Globus pallidus (tissue), 1 donor: ENCODE measurements at regions not wholly inside any gene's neighbourhood (a gene's known extent, or its start where the extent isn't known, plus 50 kb on each side); places are given as distances from the start of the nearest gene placed in this dataset.

ENCODE experiments used
- DNase-seq: peaks from one replicate; pipeline ENCODE4 v3.0.0-alpha.2; 2015; ENCODE audit warnings: low spot score

GRCh38 chr2:48912110-48912509 lies 156.6 kb upstream of the LHCGR start:
- no peak for DNase-seq

GRCh38 chr2:48910961-48911360 lies 155.4 kb upstream of the LHCGR start:
- no peak for DNase-seq

DNA sequence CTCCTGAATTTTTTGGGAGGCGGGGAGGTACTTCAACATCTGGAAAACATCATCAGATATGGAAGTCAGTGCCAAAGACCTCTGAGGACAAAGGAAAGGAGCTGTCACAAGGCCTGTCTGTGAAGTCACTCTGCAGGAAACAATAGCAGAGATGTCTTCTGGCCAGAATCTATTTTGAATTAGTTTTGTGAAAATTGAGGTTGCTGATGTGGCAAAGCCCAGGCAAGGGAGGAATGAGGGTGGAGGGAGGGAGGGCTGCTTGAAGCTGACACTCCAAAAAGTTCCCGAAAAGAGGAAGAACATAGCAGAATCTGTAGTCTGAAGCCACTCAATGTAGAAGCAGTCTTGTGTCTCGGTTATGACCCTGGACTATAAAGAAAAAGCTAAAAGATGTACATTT lies 151.1 kb upstream of the LHCGR start:
- DNase-seq = peak; percentile 40

DNA sequence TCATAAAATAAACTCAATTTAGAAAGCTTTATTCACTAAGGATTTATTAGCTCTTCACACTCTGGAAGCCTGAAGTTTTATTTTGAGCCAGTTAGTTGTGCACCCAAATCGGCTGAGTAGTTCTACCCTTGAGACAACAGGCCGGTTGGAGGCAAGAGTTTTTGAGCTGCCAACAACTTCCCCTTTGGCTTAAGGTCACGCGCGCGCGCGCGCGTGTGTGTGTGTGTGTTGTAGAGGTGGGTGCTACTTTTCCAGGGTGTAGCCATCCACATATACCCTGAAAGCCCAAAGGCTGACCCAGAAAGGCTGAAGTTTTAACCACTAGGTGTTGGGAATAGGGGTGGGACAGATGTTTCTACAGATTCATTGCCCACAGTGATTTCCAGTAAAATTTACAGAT lies 150.2 kb upstream of the LHCGR start:
- DNase-seq = peak; percentile 26

- no peak for DNase-seq
These were observed 147.0 kb upstream of the LHCGR start for GRCh38 chr2:48902521-48902920.

GRCh38 chr2:48901416-48901815 lies 145.9 kb upstream of the LHCGR start:
- DNase-seq = no peak

- DNase-seq = no peak
These were observed 145.5 kb upstream of the LHCGR start for GRCh38 chr2:48901015-48901343.

DNA sequence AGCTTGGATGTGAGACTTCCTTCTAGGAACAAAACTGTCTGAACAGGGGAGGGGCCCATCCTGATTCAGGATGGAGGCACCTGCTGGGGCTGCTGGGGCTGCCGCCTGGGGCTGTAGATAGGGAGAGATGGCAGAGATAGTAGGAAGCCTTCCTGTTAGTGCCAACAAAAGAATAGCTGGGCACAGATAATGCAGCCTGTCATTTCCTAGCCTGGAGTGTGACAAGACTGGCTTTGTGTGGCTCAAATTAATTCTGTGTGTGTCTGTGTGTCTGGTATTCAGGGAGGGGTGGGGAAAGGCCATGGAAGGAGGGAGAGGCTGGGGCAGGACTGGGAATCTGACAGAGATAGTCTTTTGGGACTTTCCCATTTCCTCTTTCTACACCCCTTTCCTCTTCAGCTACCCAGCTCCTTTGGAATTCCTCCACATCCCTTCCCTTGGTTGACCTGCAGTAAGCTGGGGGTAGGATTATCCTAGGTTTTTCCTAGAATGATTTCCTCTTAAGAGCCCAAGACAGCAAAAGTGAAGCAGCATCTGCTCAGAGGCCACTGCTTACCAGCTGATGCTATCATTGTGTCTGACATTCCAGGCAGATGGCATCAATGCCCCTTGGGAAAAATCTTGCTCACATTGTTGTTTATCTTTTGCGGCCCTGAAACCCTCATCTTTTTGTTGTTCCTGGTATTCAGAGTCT lies 144.9 kb upstream of the LHCGR start:
- DNase-seq = peak; percentile 95

- DNase-seq = no peak
These were observed 141.3 kb upstream of the LHCGR start for GRCh38 chr2:48896870-48897269.

- no peak for DNase-seq
These were observed 135.1 kb upstream of the LHCGR start for GRCh38 chr2:48890454-48891131.

GRCh38 chr2:48888066-48888465 lies 132.5 kb upstream of the LHCGR start:
- no peak for DNase-seq

DNA sequence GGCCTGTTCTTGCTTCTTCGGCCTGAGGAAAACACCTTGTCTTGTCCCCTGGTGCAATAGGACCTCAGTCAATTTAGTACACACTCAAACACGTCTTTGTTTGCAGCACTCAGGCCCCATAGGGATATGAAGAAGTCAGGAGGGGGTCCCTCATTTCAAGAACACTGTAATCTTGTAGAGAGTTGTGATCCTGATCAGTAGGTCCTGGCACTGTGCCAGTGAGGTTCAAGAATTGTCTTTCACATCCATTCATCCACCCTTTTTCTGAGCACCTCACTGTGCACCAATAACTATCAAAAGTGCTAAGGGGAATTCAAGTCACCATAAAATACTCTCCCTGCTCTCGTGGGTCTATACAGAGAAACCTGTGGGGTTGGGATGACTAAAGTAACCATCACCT lies 131.4 kb upstream of the LHCGR start:
- no peak for DNase-seq

GRCh38 chr2:48885841-48886240 lies 130.3 kb upstream of the LHCGR start:
- no peak for DNase-seq

GRCh38 chr2:48883661-48884060 lies 128.1 kb upstream of the LHCGR start:
- no peak for DNase-seq

GRCh38 chr2:48874282-48874681 lies 118.8 kb upstream of the LHCGR start:
- DNase-seq = no peak

- no peak for DNase-seq
These were observed 118.1 kb upstream of the LHCGR start for GRCh38 chr2:48873666-48874065.

DNA sequence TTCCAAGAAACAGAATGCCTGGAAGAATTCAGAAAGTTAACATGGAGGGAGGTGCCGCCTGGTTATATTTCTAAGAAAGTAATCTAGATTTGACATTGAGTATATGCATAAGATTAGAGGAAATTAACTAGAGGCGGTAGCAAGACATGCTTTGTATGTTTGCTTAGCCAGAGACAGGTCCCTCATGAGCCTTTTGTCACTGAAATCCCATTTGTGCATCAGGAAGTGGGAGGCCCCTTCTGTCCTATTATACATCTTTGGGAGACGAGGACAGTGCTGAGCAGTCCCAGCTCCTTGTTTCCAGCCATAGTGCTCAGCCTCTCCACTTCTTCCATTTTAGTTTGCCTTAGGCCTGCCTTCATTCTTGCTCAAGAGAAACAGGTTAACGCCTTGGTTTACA lies 115.4 kb upstream of the LHCGR start:
- no peak for DNase-seq

DNA sequence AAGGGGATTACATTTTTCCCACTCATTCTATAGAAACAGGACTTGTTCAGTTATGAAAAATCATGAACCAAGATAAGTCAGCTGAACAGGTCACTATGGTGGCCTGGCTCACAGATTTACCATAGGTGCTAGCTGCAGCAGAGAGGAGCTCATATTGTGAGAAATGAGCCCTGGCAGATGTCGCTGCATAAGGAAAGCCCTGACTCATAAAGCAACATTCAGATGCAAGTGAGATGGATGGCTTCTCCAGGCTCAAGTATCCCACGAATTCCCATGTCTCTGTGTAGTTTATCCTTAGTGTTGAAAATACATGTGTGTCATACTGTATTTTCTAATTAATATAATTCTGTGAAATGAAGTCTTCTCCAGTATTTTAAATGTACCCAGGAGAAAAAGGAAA lies 115.0 kb upstream of the LHCGR start:
- DNase-seq = no peak

DNA sequence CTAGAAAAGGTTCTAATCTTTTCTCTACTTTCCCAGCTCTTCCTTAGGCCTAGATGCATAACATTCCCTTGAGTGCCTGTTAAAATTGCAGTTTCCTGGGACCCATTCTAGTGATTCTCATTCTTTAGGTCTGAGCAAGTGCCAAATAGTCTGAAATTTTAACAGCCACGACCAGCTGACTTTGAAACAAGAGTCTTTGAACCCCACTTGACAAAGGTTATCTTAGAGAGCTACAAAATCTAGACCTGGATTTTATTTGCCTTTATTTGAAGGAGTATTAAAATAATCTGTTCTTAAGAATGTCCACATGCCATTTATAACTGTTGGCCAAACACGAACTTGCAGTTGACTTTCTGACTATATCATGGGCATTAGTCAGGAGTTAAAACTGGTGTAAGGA lies 110.2 kb upstream of the LHCGR start:
- DNase-seq = no peak

- DNase-seq = no peak
These were observed 104.9 kb upstream of the LHCGR start for GRCh38 chr2:48860380-48860779.

GRCh38 chr2:48856657-48857056 lies 101.1 kb upstream of the LHCGR start:
- DNase-seq = no peak

- DNase-seq = no peak
These were observed 100.6 kb upstream of the LHCGR start for GRCh38 chr2:48856144-48856543.

DNA sequence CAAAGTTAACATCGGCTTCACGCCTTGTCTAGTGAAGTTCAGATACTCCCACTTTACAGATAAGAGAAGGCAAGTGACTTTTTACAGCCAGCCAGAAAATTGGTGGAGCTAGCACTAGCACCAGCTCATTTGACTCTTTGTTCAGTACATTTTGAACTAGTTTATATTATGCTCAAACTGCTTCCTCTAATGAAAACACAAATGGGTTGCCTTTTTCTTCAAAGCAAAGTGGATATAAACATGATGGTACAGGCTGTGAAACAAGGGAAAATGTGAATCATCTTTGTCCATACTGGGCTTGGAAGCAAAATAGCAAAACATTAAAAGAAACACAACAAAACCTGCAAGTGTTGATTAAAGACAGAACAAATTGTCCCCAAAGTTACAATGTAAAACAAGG lies 99.6 kb upstream of the LHCGR start:
- no peak for DNase-seq

DNA sequence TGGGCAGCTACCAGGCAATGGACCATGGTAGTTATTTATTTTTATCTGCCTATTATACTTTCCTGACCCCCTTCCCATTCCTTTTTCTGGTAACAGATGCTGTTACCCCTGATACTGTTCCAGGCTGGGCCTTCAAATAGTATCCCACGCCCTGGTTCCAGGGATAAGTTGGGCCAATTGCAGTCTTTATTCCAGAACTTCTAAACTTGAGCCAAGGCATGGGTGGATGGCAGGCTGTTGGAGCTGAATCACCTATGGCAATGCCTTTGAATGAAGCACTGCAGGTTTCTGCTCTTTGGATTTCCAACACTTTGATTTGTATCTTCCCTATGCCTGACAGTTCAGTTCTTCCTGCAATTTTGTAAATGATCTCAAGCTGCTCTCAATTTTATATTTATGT lies 99.2 kb upstream of the LHCGR start:
- DNase-seq = no peak
